ENCODE measurements at regions not wholly inside any gene's neighbourhood (a gene's known extent, or its start where the extent isn't known, plus 50 kb on each side); places are given as distances from the start of the nearest gene placed in this dataset.

GRCh38 chr14:84592770-84593169 is 937.2 kb upstream of the FLRT2 start:
- no peak for TF ChIP-seq POLR2AphosphoS5 (IDR thresholded peaks at IDR 0.05; ENCODE audit: borderline replicate concordance, low read depth, low read length)
- TF ChIP-seq EZH2 (IDR thresholded peaks at IDR 0.05) = no peak
